Uterus (tissue), 2 donors: ENCODE measurements at regions not wholly inside any gene's neighbourhood (a gene's known extent, or its start where the extent isn't known, plus 50 kb on each side); places are given as distances from the start of the nearest gene placed in this dataset.

Experiments used
- CTCF ChIP-seq, 4 experiments: fragments of 200-600 bp in 2 of 4; fragments of 450-650 bp in 2 of 4; sonication (generic) in 2 of 4; IDR thresholded peaks; one replicate each; pipeline ENCODE4 v1.5.1; 2016 to 2019; ENCODE audit warnings: antibody characterized with exemption in 4 of 4, mild to moderate bottlenecking in 2 of 4, moderate library complexity in 1 of 4
- POLR2A ChIP-seq, 2 donors: fragments of 450-650 bp; IDR thresholded peaks; one replicate each; pipeline ENCODE4 v1.6.1; 2016; ENCODE audit warnings: antibody characterized with exemption in 2 of 2, mild to moderate bottlenecking in 1 of 2, moderate library complexity in 1 of 2

GRCh38 chr10:36188080-36188453, 546.0 kb upstream of the FZD8 start:
- TF ChIP-seq CTCF (IDR thresholded peaks at IDR 0.05) (no peak), POLR2A (IDR thresholded peaks at IDR 0.05) (no peak)
